SK-N-SH (cell line): ENCODE measurements at regions not wholly inside any gene's neighbourhood (a gene's known extent, or its start where the extent isn't known, plus 50 kb on each side); places are given as distances from the start of the nearest gene placed in this dataset.

ENCODE experiments used
- CTCF ChIA-PET: fragments of 300-600, 350-600 bp; formaldehyde crosslinking; extraction: SDS; loops from one replicate; lab custom pipeline; 2021; lab: Yijun Ruan, JAX
- POLR2A ChIA-PET: fragments of 350-600 bp; sonication (Branson Sonifier 250); formaldehyde crosslinking; extraction: SDS; loops from one replicate; lab custom pipeline; 2020; ENCODE audit warnings: antibody characterized with exemption, inconsistent platforms; lab: Yijun Ruan, JAX
- DNase-seq: peaks from one replicate; pipeline ENCODE4 v3.0.0; 2012
- H2AFZ ChIP-seq: fragments of 200-600 bp; sonication (generic); 2 replicates; pipeline ENCODE4 v1.8.1; 2016; ENCODE audit warnings: antibody characterized with exemption, mild to moderate bottlenecking, low read depth
- H3F3A ChIP-seq: fragments of 200-600 bp; sonication (generic); replicated peaks from 2 replicates; pipeline ENCODE3; 2016; ENCODE audit warnings: antibody characterized with exemption, mild to moderate bottlenecking; ENCODE audit not compliant: insufficient read depth
- H3K27ac ChIP-seq, 2 experiments: fragments of 200-500 bp in 1 of 2; fragments of 200-600 bp in 1 of 2; sonication (Bioruptor generic) in 1 of 2; sonication (generic), shearing (Covaris generic) in 1 of 2; 2 replicates each; pipeline versions ENCODE4 v1.5.1 to v1.6.1; 2014 to 2016; ENCODE audit warnings: low read depth in 2 of 2, inconsistent platforms in 1 of 2, low read length in 1 of 2, mild to moderate bottlenecking in 1 of 2, mixed read lengths in 1 of 2
- H3K27me3 ChIP-seq: fragments of 200-600 bp; sonication (generic), shearing (Covaris generic); 2 replicates; pipeline ENCODE4 v1.6.1; 2016; ENCODE audit warnings: mixed run types; ENCODE audit not compliant: insufficient read depth
- H3K36me3 ChIP-seq, 2 experiments: fragments of 200-500 bp in 1 of 2; fragments of 200-600 bp in 1 of 2; sonication (Bioruptor generic) in 1 of 2; sonication (generic) in 1 of 2; replicated peaks in 1 of 2; 2 replicates each; pipeline versions ENCODE3 to v1.5.1; 2014 to 2016; ENCODE audit warnings: low read length in 1 of 2, mild to moderate bottlenecking in 1 of 2; ENCODE audit not compliant: insufficient read depth in 2 of 2, control insufficient read depth in 1 of 2
- H3K4me1 ChIP-seq, 2 experiments: fragments of 200-500 bp in 1 of 2; fragments of 200-600 bp in 1 of 2; sonication (Bioruptor generic) in 1 of 2; sonication (generic), shearing (Covaris generic) in 1 of 2; 2 replicates each; pipeline versions ENCODE4 v1.5.1 to v1.6.1; 2014 to 2016; ENCODE audit warnings: low read depth in 1 of 2, low read length in 1 of 2, mixed run types in 1 of 2; ENCODE audit not compliant: insufficient read depth in 2 of 2, control insufficient read depth in 1 of 2
- H3K4me2 ChIP-seq: fragments of 200-600 bp; sonication (generic), shearing (Covaris generic); 2 replicates; pipeline ENCODE4 v1.6.1; 2017; ENCODE audit warnings: mixed run types
- H3K4me3 ChIP-seq, 2 experiments: fragments of 200-500 bp in 1 of 2; fragments of 200-600 bp in 1 of 2; sonication (Bioruptor generic) in 1 of 2; sonication (generic), shearing (Covaris generic) in 1 of 2; 2 replicates each; pipeline versions ENCODE4 v1.5.1 to v1.8.1; 2014 to 2016; ENCODE audit warnings: low read depth in 2 of 2, inconsistent platforms in 1 of 2, low read length in 1 of 2, mild to moderate bottlenecking in 1 of 2, mixed read lengths in 1 of 2, moderate library complexity in 1 of 2
- H3K79me2 ChIP-seq: fragments of 200-600 bp; sonication (generic); 2 replicates; pipeline ENCODE4 v1.8.1; 2017; ENCODE audit warnings: mild to moderate bottlenecking; ENCODE audit not compliant: insufficient read depth
- H3K9ac ChIP-seq: fragments of 200-600 bp; sonication (generic); 2 replicates; pipeline ENCODE4 v1.6.1; 2017; ENCODE audit warnings: mixed run types
- H3K9me2 ChIP-seq: fragments of 200-600 bp; sonication (generic); 2 replicates; pipeline ENCODE4 v1.6.1; 2017; ENCODE audit warnings: mixed run types
- H3K9me3 ChIP-seq: fragments of 200-600 bp; sonication (generic); 2 replicates; pipeline ENCODE4 v1.6.1; 2017; ENCODE audit warnings: mixed run types, mild to moderate bottlenecking, moderate library complexity
- H4K20me1 ChIP-seq: fragments of 200-600 bp; sonication (generic); 2 replicates; pipeline ENCODE4 v1.6.1; 2017; ENCODE audit warnings: mild to moderate bottlenecking, mixed run types; ENCODE audit not compliant: insufficient read depth
- ELF1 ChIP-seq: IDR thresholded peaks from 2 replicates; pipeline ENCODE4 v1.4.0; 2012
- EP300 ChIP-seq, 2 experiments: IDR thresholded peaks; 2 replicates each; pipeline versions ENCODE4 v1.4.0 to v1.6.1; 2012; ENCODE audit warnings: borderline replicate concordance in 1 of 2, low read depth in 1 of 2, low read length in 1 of 2
- FOSL2 ChIP-seq: IDR thresholded peaks from 2 replicates; pipeline ENCODE4 v1.4.0; 2012; ENCODE audit warnings: low read depth, mild to moderate bottlenecking, moderate library complexity, borderline replicate concordance
- FOXM1 ChIP-seq: IDR thresholded peaks from 2 replicates; pipeline ENCODE4 v1.4.0; 2012; ENCODE audit warnings: low read depth, mild to moderate bottlenecking
- JUND ChIP-seq: IDR thresholded peaks from 2 replicates; pipeline ENCODE4 v1.4.0; 2012
- MEF2A ChIP-seq: IDR thresholded peaks from 2 replicates; pipeline ENCODE4 v1.4.0; 2012; ENCODE audit warnings: low read depth, borderline replicate concordance
- NFIC ChIP-seq: IDR thresholded peaks from 2 replicates; pipeline ENCODE4 v1.4.0; 2012; ENCODE audit warnings: borderline replicate concordance
- POLR2AphosphoS5 ChIP-seq: IDR thresholded peaks from 2 replicates; pipeline ENCODE4 v1.6.1; 2012; ENCODE audit warnings: low read depth, low read length
- RAD21 ChIP-seq: IDR thresholded peaks from 2 replicates; pipeline ENCODE4 v1.6.1; 2012; ENCODE audit warnings: mild to moderate bottlenecking, low read length
- RXRA ChIP-seq: IDR thresholded peaks from 2 replicates; pipeline ENCODE4 v1.4.0; 2012; ENCODE audit warnings: low read depth, mild to moderate bottlenecking, borderline replicate concordance
- SMC3 ChIP-seq: IDR thresholded peaks from 2 replicates; pipeline ENCODE4 v1.6.1; 2012; ENCODE audit warnings: low read depth, low read length, improper control_type of control experiment
- TEAD4 ChIP-seq: IDR thresholded peaks from 2 replicates; pipeline ENCODE4 v1.4.0; 2012; ENCODE audit warnings: mild to moderate bottlenecking, borderline replicate concordance; ENCODE audit not compliant: insufficient read depth
- USF2 ChIP-seq: fragments of 150-350 bp; IDR thresholded peaks from 2 replicates; pipeline ENCODE4 v1.6.1; 2017; ENCODE audit warnings: antibody characterized with exemption, low read length, low read depth, borderline replicate concordance
- WGBS: methylation state at CpG from one replicate; pipeline ENCODE4 v1.1.6; 2017; ENCODE audit warnings: low lambda C conversion rate; 5-methylcytosine and 5-hydroxymethylcytosine counted together
- TF ChIP-seq, protein P1 (sequence below): IDR thresholded peaks from 2 replicates; pipeline ENCODE4 v1.4.0; 2012; ENCODE audit warnings: low read depth, borderline replicate concordance
- TF ChIP-seq, protein P2 (sequence below): fragments of 200-600 bp; sonication (generic); IDR thresholded peaks from 2 replicates; pipeline ENCODE4 v1.6.1; 2017; ENCODE audit warnings: antibody characterized with exemption, mild to moderate bottlenecking, moderate library complexity
- TF ChIP-seq, protein P3 (sequence below): fragments of 150-350 bp; IDR thresholded peaks from 2 replicates; pipeline ENCODE4 v1.6.1; 2016; ENCODE audit warnings: mild to moderate bottlenecking, low read depth, low read length

- Histone ChIP-seq H3K4me3 (no peak overlapping the region), H3K27ac (no peak overlapping the region), H3K79me2 (no peaks in the 10 kb centered on the region), H3K9ac (no peak overlapping the region), H3K27me3 (no peaks in the 10 kb centered on the region), H3K36me3 (no peaks in the 10 kb centered on the region), H2AFZ (no peak overlapping the region), H3K9me3 (no peaks in the 10 kb centered on the region), H4K20me1 (no peaks in the 10 kb centered on the region), H3K9me2 (no peaks in the 10 kb centered on the region), H3K4me2 (no peak overlapping the region), H3F3A (no peaks in the 10 kb centered on the region), H3K4me1 (no peaks in the 10 kb centered on the region; a peak in 1 of 4 replicates)
- WGBS, result 86% methylated on average over 3 of the region's 3 CpGs
- DNase-seq, result no peak
- POLR2A ChIA-PET, result no interaction called here
- CTCF ChIA-PET, result interaction anchor here (0.7 to 2.2 kb wide), 5 partner anchors 10 to 24 kb away, joined by 3 to 9 read pairs (median 3); no protein-coding TSS in a partner anchor
- TF ChIP-seq JUND, result no peak
- no peak for TF ChIP-seq SMC3
- no peak for TF ChIP-seq EP300 (IDR thresholded peaks at IDR 0.05; ENCODE audit: borderline replicate concordance in 1 of 2, low read depth in 1 of 2, low read length in 1 of 2)
- TF ChIP-seq, protein P1, sequence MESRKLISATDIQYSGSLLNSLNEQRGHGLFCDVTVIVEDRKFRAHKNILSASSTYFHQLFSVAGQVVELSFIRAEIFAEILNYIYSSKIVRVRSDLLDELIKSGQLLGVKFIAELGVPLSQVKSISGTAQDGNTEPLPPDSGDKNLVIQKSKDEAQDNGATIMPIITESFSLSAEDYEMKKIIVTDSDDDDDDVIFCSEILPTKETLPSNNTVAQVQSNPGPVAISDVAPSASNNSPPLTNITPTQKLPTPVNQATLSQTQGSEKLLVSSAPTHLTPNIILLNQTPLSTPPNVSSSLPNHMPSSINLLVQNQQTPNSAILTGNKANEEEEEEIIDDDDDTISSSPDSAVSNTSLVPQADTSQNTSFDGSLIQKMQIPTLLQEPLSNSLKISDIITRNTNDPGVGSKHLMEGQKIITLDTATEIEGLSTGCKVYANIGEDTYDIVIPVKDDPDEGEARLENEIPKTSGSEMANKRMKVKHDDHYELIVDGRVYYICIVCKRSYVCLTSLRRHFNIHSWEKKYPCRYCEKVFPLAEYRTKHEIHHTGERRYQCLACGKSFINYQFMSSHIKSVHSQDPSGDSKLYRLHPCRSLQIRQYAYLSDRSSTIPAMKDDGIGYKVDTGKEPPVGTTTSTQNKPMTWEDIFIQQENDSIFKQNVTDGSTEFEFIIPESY, result no peak
- TF ChIP-seq RXRA, result no peak
- TF ChIP-seq RAD21, result no peak
- TF ChIP-seq POLR2AphosphoS5, result no peak
- TF ChIP-seq NFIC, result no peak
- TF ChIP-seq ELF1, result no peak
These were observed 78.4 kb downstream of the HDGFL1 start for GRCh38 chr6:22647719-22648118.

DNA sequence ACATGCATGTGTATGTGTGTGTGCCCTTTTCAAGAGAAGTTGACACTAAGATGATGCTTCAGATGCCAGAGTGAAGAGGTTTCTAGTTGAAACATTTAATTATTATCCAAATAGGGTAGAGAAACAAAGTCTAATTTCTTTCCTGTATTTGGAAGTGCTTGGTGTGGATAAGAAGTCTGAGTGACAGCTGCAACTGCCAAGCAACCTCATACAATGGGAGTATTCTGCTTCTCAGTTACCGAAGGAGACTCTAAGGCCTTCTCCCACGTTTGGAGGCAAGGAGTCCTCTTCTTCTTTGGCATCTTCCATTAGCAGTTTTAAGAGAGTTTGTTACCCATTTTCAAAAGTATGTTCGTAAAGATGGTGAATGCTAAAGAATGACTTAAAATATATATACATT is 82.4 kb downstream of the HDGFL1 start:
- Histone ChIP-seq H3K9me2 (no peaks in the 10 kb centered on the region), H3K36me3 (no peaks in the 10 kb centered on the region)
- no peak for TF ChIP-seq MEF2A
- TF ChIP-seq, all 33 proteins: peak for 0
- DNase-seq, result no peak
- Histone ChIP-seq H3K27ac (no peak overlapping the region), H3K4me2 (no peak overlapping the region), H3K9me3 (no peaks in the 10 kb centered on the region), H3K4me3 (no peak overlapping the region), H3K79me2 (no peaks in the 10 kb centered on the region), H4K20me1 (no peaks in the 10 kb centered on the region), H3K9ac (no peak overlapping the region), H3F3A (no peaks in the 10 kb centered on the region), H2AFZ (no peak overlapping the region), H3K4me1 (no peaks in the 10 kb centered on the region; a peak in 1 of 4 replicates), H3K27me3 (no peaks in the 10 kb centered on the region)
- 68% methylated on average over 3 of the region's 3 CpGs for WGBS
- ChIA-PET POLR2A (no interaction called here), CTCF (no interaction called here)

DNA sequence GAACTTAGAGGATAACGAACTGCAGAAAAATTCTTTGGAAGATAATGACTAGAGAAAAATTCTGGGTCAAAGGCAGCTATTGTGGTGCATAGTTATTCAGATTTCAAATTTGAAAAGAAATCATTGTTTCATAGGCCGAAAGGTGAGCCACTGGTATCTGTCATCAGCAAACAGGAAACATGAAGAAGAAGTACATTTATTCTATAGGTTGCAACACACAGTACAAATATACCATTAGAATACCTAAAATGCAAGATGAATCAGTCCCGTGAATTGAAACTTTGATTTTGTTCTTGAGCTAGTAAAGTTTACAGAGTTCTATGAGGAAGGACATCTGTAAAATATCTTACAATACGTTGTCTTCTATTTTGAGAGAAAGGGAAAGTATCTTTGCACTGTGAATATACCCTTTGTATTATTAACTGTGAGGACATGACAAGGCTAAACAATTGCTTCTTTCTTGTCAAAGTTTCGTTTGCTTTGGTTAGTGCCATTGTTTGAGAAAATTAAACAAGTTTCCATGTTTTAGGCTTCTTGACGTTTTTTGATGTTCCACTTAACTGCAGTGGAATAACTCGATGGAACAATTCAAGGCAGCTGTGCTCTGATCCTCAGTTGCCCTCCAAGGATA is 84.7 kb downstream of the HDGFL1 start:
- Histone ChIP-seq H3K79me2 (no peaks in the 10 kb centered on the region), H3K36me3 (no peaks in the 10 kb centered on the region), H3K9me3 (no peaks in the 10 kb centered on the region), H3K4me1 (no peaks in the 10 kb centered on the region; a peak in 1 of 4 replicates), H4K20me1 (no peaks in the 10 kb centered on the region), H3K27ac (no peak overlapping the region), H2AFZ (no peak overlapping the region), H3K9ac (no peak overlapping the region), H3K27me3 (no peaks in the 10 kb centered on the region), H3F3A (no peaks in the 10 kb centered on the region), H3K9me2 (no peaks in the 10 kb centered on the region), H3K4me3 (no peak overlapping the region), H3K4me2 (no peak overlapping the region)
- no peak for DNase-seq
- POLR2A ChIA-PET, result no interaction called here
- no peak for TF ChIP-seq TEAD4
- no peak for TF ChIP-seq EP300 (IDR thresholded peaks at IDR 0.05; ENCODE audit: borderline replicate concordance in 1 of 2, low read depth in 1 of 2, low read length in 1 of 2)
- TF ChIP-seq, protein P2, sequence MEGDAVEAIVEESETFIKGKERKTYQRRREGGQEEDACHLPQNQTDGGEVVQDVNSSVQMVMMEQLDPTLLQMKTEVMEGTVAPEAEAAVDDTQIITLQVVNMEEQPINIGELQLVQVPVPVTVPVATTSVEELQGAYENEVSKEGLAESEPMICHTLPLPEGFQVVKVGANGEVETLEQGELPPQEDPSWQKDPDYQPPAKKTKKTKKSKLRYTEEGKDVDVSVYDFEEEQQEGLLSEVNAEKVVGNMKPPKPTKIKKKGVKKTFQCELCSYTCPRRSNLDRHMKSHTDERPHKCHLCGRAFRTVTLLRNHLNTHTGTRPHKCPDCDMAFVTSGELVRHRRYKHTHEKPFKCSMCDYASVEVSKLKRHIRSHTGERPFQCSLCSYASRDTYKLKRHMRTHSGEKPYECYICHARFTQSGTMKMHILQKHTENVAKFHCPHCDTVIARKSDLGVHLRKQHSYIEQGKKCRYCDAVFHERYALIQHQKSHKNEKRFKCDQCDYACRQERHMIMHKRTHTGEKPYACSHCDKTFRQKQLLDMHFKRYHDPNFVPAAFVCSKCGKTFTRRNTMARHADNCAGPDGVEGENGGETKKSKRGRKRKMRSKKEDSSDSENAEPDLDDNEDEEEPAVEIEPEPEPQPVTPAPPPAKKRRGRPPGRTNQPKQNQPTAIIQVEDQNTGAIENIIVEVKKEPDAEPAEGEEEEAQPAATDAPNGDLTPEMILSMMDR, result no peak
- no peak for TF ChIP-seq USF2
- no peak for TF ChIP-seq FOSL2
- TF ChIP-seq FOXM1, result no peak
- TF ChIP-seq, protein P3, sequence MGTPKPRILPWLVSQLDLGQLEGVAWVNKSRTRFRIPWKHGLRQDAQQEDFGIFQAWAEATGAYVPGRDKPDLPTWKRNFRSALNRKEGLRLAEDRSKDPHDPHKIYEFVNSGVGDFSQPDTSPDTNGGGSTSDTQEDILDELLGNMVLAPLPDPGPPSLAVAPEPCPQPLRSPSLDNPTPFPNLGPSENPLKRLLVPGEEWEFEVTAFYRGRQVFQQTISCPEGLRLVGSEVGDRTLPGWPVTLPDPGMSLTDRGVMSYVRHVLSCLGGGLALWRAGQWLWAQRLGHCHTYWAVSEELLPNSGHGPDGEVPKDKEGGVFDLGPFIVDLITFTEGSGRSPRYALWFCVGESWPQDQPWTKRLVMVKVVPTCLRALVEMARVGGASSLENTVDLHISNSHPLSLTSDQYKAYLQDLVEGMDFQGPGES, result no peak
- CTCF ChIA-PET, result no interaction called here
- 69% methylated on average over 7 of the region's 7 CpGs for WGBS
